ENCODE measurements at regions not wholly inside any gene's neighbourhood (a gene's known extent, or its start where the extent isn't known, plus 50 kb on each side); places are given as distances from the start of the nearest gene placed in this dataset.
"Not testable (repeated sequence)": the region's sequence is repeated elsewhere in the genome, so short reads cannot be mapped to it uniquely, and the experiment has no call there.

GRCh38 chr13:85985797-85986196 lies 186.6 kb upstream of the SLITRK6 start:
- no peak for DNase-seq (ENCODE audit: low read depth, low spot score)

GRCh38 chr13:85982102-85982501 lies 182.9 kb upstream of the SLITRK6 start:
- H3K4me1 ChIP-seq (ENCODE audit: control insufficient read depth, extremely low read depth, insufficient read depth, low read length), result no peaks in the 10 kb centered on the region
- no peaks in the 10 kb centered on the region for H3K27me3 ChIP-seq (ENCODE audit: control insufficient read depth, extremely low read depth, insufficient read depth, low read length)
- no peak overlapping the region for H3K27ac ChIP-seq (ENCODE audit: control insufficient read depth, insufficient read depth, low read length)
- no peak overlapping the region for H2AFZ ChIP-seq (ENCODE audit: control insufficient read depth, low read length)
- DNase-seq (ENCODE audit: low read depth, low spot score) (no peak), FAIRE-seq (no peak)
- no peaks in the 10 kb centered on the region for H3K79me2 ChIP-seq (ENCODE audit: control insufficient read depth, insufficient read depth, low read length)
- no peaks in the 10 kb centered on the region for H3K9me1 ChIP-seq (ENCODE audit: control insufficient read depth, extremely low read depth, insufficient read depth, low read length)
- dilution Hi-C loops (cut with MboI; ENCODE audit: extremely low pct_ligation_motif_present, low sequenced_read_pairs), result no loop called here
- no peak overlapping the region for H3K4me3 ChIP-seq (ENCODE audit: control insufficient read depth in 2 of 3, extremely low read depth in 1 of 3, insufficient read depth in 2 of 3, low read depth in 1 of 3, low read length in 3 of 3)
- no peak overlapping the region for H3K4me2 ChIP-seq (ENCODE audit: control insufficient read depth, extremely low read depth, insufficient read depth, low read depth, low read length)
- H3K36me3 ChIP-seq (ENCODE audit: control insufficient read depth in 2 of 2, extremely low read depth in 1 of 2, insufficient read depth in 2 of 2, low read length in 2 of 2), result no peaks in the 10 kb centered on the region
- H3K9ac ChIP-seq (ENCODE audit: control insufficient read depth, extremely low read depth, insufficient read depth, low read length), result no peak overlapping the region
- no peak for TF ChIP-seq CTCF (optimal IDR thresholded peaks at IDR 0.05 in 1 of 3, IDR thresholded peaks at IDR 0.05 in 1 of 3, conservative IDR thresholded peaks at IDR 0.05 in 1 of 3; ENCODE audit: extremely low read depth in 1 of 3, insufficient read depth in 2 of 3, low read length in 3 of 3)
- no peak for TF ChIP-seq EZH2 (IDR thresholded peaks at IDR 0.05; ENCODE audit: low read length)
- no peaks in the 10 kb centered on the region for H3K9me3 ChIP-seq (ENCODE audit: control insufficient read depth, low read depth, low read length)
- no peaks in the 10 kb centered on the region for H4K20me1 ChIP-seq (ENCODE audit: control insufficient read depth, extremely low read depth, insufficient read depth, low read length)

More at GRCh38 chr13:85985797-85986196, 186.6 kb upstream of the SLITRK6 start:
- no peaks in the 10 kb centered on the region for H4K20me1 ChIP-seq (ENCODE audit: control insufficient read depth, extremely low read depth, insufficient read depth, low read length)
- no peak overlapping the region for H3K4me2 ChIP-seq (ENCODE audit: control insufficient read depth, extremely low read depth, insufficient read depth, low read depth, low read length)
- H3K36me3 ChIP-seq (ENCODE audit: control insufficient read depth in 2 of 2, extremely low read depth in 1 of 2, insufficient read depth in 2 of 2, low read length in 2 of 2), result no peaks in the 10 kb centered on the region
- no peak overlapping the region for H2AFZ ChIP-seq (ENCODE audit: control insufficient read depth, low read length)
- no peak overlapping the region for H3K27ac ChIP-seq (ENCODE audit: control insufficient read depth, insufficient read depth, low read length)
- dilution Hi-C loops (cut with MboI; ENCODE audit: extremely low pct_ligation_motif_present, low sequenced_read_pairs), result no loop called here
- no peak overlapping the region for H3K9ac ChIP-seq (ENCODE audit: control insufficient read depth, extremely low read depth, insufficient read depth, low read length)
- no peaks in the 10 kb centered on the region for H3K4me1 ChIP-seq (ENCODE audit: control insufficient read depth, extremely low read depth, insufficient read depth, low read length)
- H3K9me3 ChIP-seq (ENCODE audit: control insufficient read depth, low read depth, low read length), result no peaks in the 10 kb centered on the region
- H3K27me3 ChIP-seq (ENCODE audit: control insufficient read depth, extremely low read depth, insufficient read depth, low read length), result no peaks in the 10 kb centered on the region
- H3K4me3 ChIP-seq (ENCODE audit: control insufficient read depth in 2 of 3, extremely low read depth in 1 of 3, insufficient read depth in 2 of 3, low read depth in 1 of 3, low read length in 3 of 3), result no peak overlapping the region
- H3K79me2 ChIP-seq (ENCODE audit: control insufficient read depth, insufficient read depth, low read length), result no peaks in the 10 kb centered on the region
- no peak for FAIRE-seq
- no peaks in the 10 kb centered on the region for H3K9me1 ChIP-seq (ENCODE audit: control insufficient read depth, extremely low read depth, insufficient read depth, low read length)
- no peak for TF ChIP-seq CTCF (optimal IDR thresholded peaks at IDR 0.05 in 1 of 3, IDR thresholded peaks at IDR 0.05 in 1 of 3, conservative IDR thresholded peaks at IDR 0.05 in 1 of 3; ENCODE audit: extremely low read depth in 1 of 3, insufficient read depth in 2 of 3, low read length in 3 of 3)
- no peak for TF ChIP-seq EZH2 (IDR thresholded peaks at IDR 0.05; ENCODE audit: low read length)

- H2AFZ ChIP-seq (ENCODE audit: control insufficient read depth, low read length); H3K79me2 ChIP-seq (ENCODE audit: control insufficient read depth, insufficient read depth, low read length); H3K9me1 ChIP-seq (ENCODE audit: control insufficient read depth, extremely low read depth, insufficient read depth, low read length); H3K27ac ChIP-seq (ENCODE audit: control insufficient read depth, insufficient read depth, low read length); H3K4me3 ChIP-seq (ENCODE audit: control insufficient read depth in 2 of 3, extremely low read depth in 1 of 3, insufficient read depth in 2 of 3, low read depth in 1 of 3, low read length in 3 of 3); H4K20me1 ChIP-seq (ENCODE audit: control insufficient read depth, extremely low read depth, insufficient read depth, low read length); H3K27me3 ChIP-seq (ENCODE audit: control insufficient read depth, extremely low read depth, insufficient read depth, low read length); DNase-seq (ENCODE audit: low read depth, low spot score); H3K4me2 ChIP-seq (ENCODE audit: control insufficient read depth, extremely low read depth, insufficient read depth, low read depth, low read length); FAIRE-seq; dilution Hi-C loops (cut with MboI; ENCODE audit: extremely low pct_ligation_motif_present, low sequenced_read_pairs); H3K9ac ChIP-seq (ENCODE audit: control insufficient read depth, extremely low read depth, insufficient read depth, low read length); H3K36me3 ChIP-seq (ENCODE audit: control insufficient read depth in 2 of 2, extremely low read depth in 1 of 2, insufficient read depth in 2 of 2, low read length in 2 of 2); H3K9me3 ChIP-seq (ENCODE audit: control insufficient read depth, low read depth, low read length); H3K4me1 ChIP-seq (ENCODE audit: control insufficient read depth, extremely low read depth, insufficient read depth, low read length): not testable (repeated sequence)
Observed at GRCh38 chr13:85980447-85980846, 181.2 kb upstream of the SLITRK6 start.

Measured in keratinocyte (primary cell).